Kidney epithelial cell (primary cell): ENCODE measurements at regions not wholly inside any gene's neighbourhood (a gene's known extent, or its start where the extent isn't known, plus 50 kb on each side); places are given as distances from the start of the nearest gene placed in this dataset.

Experiments used
- DNase-seq: peaks from one replicate; pipeline ENCODE4 v3.0.0-alpha.2; 2010; ENCODE audit warnings: low read depth
- H3K27me3 ChIP-seq: 2 replicates; pipeline ENCODE4 v1.6.0; 2011; ENCODE audit warnings: low read length; ENCODE audit not compliant: control insufficient read depth, insufficient read depth
- H3K36me3 ChIP-seq: 2 replicates; pipeline ENCODE4 v1.5.1; 2011; ENCODE audit warnings: low read length; ENCODE audit not compliant: control insufficient read depth, insufficient read depth
- H3K4me3 ChIP-seq: 2 replicates; pipeline ENCODE4 v1.5.1; 2011; ENCODE audit warnings: low read depth, mild to moderate bottlenecking, control low read depth, low read length
- CTCF ChIP-seq: IDR thresholded peaks from 2 replicates; pipeline ENCODE4 v1.5.1; 2011; ENCODE audit warnings: mild to moderate bottlenecking, moderate library complexity, low read length, control low read depth, inconsistent platforms; ENCODE audit not compliant: insufficient read depth, poor library complexity, severe bottlenecking

- TF ChIP-seq CTCF = no peak
- Histone ChIP-seq H3K36me3 (no peaks in the 10 kb centered on the region), H3K27me3 (peaks cover 20% of the 10 kb centered on the region), H3K4me3 (no peak overlapping the region)
- DNase-seq = no peak
Observed at GRCh38 chr2:120533625-120534024, 187.7 kb downstream of the INHBB start.

- no peak overlapping the region for H3K4me3 ChIP-seq
- DNase-seq = no peak
- TF ChIP-seq CTCF = no peak
- peaks cover 17% of the 10 kb centered on the region for H3K27me3 ChIP-seq
- no peaks in the 10 kb centered on the region for H3K36me3 ChIP-seq
Observed at GRCh38 chr2:120534457-120534856, 188.5 kb downstream of the INHBB start.

- Histone ChIP-seq H3K36me3 (no peaks in the 10 kb centered on the region), H3K4me3 (no peak overlapping the region), H3K27me3 (peaks cover 19% of the 10 kb centered on the region)
- no peak for TF ChIP-seq CTCF
- DNase-seq = no peak
Observed at GRCh38 chr2:120535081-120535480, 189.1 kb downstream of the INHBB start.

GRCh38 chr2:120536141-120536540, 190.2 kb downstream of the INHBB start:
- Histone ChIP-seq H3K4me3 (no peak overlapping the region), H3K36me3 (no peaks in the 10 kb centered on the region), H3K27me3 (peaks cover 17% of the 10 kb centered on the region)
- no peak for TF ChIP-seq CTCF
- DNase-seq = no peak

GRCh38 chr2:120538691-120539423, 192.9 kb downstream of the INHBB start:
- Histone ChIP-seq H3K27me3 (peaks cover 20% of the 10 kb centered on the region), H3K36me3 (no peaks in the 10 kb centered on the region), H3K4me3 (no peak overlapping the region)
- TF ChIP-seq CTCF = no peak
- DNase-seq = no peak

GRCh38 chr2:120539424-120539936, 193.5 kb downstream of the INHBB start:
- no peak for DNase-seq

More at GRCh38 chr2:120539424-120539936, 193.5 kb downstream of the INHBB start:
- H3K36me3 ChIP-seq = no peaks in the 10 kb centered on the region
- H3K4me3 ChIP-seq = no peak overlapping the region
- peaks cover 19% of the 10 kb centered on the region for H3K27me3 ChIP-seq
- no peak for TF ChIP-seq CTCF
